ENCODE measurements at regions not wholly inside any gene's neighbourhood (a gene's known extent, or its start where the extent isn't known, plus 50 kb on each side); places are given as distances from the start of the nearest gene placed in this dataset.

DNA sequence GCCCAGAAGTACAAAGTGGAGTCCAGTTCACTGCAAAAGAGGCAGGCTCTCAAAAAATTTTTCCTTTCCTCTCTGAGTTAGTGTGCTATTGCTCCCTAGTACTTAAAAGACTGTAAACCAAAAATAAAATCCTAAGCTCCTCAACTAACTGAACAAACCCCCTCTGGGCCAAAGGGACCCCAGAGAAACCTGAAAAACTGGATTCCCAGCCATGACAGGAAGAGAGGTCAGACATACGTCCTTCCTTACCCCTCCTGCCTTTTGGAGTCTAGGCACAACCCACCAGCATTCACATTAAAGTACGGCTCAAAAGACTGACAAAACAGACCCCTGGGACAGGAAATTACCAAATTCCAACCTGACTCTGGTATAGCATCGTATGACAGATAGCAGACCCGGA, 957.9 kb upstream of the PRKX start:
- TF ChIP-seq MTA2 (IDR thresholded peaks at IDR 0.05; ENCODE audit: low read depth) (no peak), TCF12 (IDR thresholded peaks at IDR 0.05; ENCODE audit: low read depth, low read length) (no peak), SMAD1 (IDR thresholded peaks at IDR 0.05; ENCODE audit: low read depth, partially characterized antibody) (no peak), TARDBP (IDR thresholded peaks at IDR 0.05; ENCODE audit: borderline replicate concordance) (no peak), KDM1A (IDR thresholded peaks at IDR 0.05; ENCODE audit: borderline replicate concordance) (no peak), EZH2 (IDR thresholded peaks at IDR 0.05; ENCODE audit: borderline replicate concordance, control insufficient read depth, low read depth, low read length) (no peak), POLR2A (IDR thresholded peaks at IDR 0.05; ENCODE audit: low read depth, low read length) (no peak), IKZF1 (conservative IDR thresholded peaks at IDR 0.05) (no peak)
- TF ChIP-seq, protein P1, sequence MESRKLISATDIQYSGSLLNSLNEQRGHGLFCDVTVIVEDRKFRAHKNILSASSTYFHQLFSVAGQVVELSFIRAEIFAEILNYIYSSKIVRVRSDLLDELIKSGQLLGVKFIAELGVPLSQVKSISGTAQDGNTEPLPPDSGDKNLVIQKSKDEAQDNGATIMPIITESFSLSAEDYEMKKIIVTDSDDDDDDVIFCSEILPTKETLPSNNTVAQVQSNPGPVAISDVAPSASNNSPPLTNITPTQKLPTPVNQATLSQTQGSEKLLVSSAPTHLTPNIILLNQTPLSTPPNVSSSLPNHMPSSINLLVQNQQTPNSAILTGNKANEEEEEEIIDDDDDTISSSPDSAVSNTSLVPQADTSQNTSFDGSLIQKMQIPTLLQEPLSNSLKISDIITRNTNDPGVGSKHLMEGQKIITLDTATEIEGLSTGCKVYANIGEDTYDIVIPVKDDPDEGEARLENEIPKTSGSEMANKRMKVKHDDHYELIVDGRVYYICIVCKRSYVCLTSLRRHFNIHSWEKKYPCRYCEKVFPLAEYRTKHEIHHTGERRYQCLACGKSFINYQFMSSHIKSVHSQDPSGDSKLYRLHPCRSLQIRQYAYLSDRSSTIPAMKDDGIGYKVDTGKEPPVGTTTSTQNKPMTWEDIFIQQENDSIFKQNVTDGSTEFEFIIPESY (IDR thresholded peaks at IDR 0.05): no peak
- TF ChIP-seq, protein P2, sequence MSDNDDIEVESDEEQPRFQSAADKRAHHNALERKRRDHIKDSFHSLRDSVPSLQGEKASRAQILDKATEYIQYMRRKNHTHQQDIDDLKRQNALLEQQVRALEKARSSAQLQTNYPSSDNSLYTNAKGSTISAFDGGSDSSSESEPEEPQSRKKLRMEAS (IDR thresholded peaks at IDR 0.05; ENCODE audit: low read depth, low read length): no peak
- TF ChIP-seq, protein P3, sequence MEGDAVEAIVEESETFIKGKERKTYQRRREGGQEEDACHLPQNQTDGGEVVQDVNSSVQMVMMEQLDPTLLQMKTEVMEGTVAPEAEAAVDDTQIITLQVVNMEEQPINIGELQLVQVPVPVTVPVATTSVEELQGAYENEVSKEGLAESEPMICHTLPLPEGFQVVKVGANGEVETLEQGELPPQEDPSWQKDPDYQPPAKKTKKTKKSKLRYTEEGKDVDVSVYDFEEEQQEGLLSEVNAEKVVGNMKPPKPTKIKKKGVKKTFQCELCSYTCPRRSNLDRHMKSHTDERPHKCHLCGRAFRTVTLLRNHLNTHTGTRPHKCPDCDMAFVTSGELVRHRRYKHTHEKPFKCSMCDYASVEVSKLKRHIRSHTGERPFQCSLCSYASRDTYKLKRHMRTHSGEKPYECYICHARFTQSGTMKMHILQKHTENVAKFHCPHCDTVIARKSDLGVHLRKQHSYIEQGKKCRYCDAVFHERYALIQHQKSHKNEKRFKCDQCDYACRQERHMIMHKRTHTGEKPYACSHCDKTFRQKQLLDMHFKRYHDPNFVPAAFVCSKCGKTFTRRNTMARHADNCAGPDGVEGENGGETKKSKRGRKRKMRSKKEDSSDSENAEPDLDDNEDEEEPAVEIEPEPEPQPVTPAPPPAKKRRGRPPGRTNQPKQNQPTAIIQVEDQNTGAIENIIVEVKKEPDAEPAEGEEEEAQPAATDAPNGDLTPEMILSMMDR (IDR thresholded peaks at IDR 0.05 in 2 of 3, conservative IDR thresholded peaks at IDR 0.05 in 1 of 3; ENCODE audit: control insufficient read depth in 2 of 3, extremely low read depth in 1 of 3, insufficient read depth in 1 of 3, low read depth in 3 of 3, low read length in 3 of 3): no peak

Data from GM12878 (cell line).